ENCODE measurements at regions not wholly inside any gene's neighbourhood (a gene's known extent, or its start where the extent isn't known, plus 50 kb on each side); places are given as distances from the start of the nearest gene placed in this dataset.

DNA sequence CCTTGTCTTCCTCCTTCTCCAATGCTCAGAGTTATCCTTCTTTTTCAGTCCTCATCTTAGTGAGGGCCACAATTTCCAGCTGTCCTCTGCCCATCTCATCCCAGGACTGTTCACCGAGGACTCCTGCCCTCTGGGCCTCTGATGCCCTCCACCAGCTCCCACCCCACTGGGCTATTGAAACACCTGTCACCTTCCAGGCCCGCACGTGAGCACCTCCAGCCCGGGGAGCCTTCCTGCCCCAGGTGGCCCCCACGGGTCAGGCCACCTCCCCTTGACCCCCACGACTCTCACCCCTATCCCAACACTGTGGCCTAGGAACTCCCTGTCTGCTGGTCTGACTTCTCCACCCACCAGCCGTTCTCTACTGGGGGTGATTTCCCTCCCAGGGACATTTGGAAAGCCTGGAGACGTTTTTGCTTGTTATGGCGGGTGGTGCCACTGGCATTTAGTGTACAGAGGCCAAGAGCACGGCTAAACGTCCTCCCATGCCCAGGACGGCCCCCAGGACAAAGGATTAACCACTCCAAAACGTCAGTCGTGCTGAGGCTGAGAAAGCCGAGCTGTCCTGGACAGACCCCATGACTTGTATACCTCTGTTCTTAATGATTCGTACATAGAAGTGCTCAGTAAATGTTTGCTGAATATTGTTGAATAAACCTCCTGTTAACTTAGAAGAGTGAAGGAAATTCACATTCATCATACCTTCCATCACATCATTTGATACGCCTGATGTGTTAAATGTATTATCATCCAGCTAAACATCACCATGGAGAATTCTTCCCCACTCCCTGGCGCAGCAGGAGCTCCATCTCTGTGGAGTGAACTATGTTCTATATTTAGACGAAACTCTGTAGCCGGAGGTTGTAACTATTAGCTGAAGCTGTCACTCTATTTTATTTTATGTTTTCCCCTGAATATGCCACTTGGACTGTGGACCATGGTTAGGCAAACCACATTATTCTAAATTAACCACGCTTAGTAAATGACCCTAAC, 270.1 kb upstream of the SHH start:
- H3K9me3 ChIP-seq (ENCODE audit: severe bottlenecking) = no peaks in the 10 kb centered on the region
- no peak overlapping the region for H3K27ac ChIP-seq (ENCODE audit: poor library complexity, severe bottlenecking)
- H3K4me1 ChIP-seq (ENCODE audit: insufficient read depth, poor library complexity, severe bottlenecking) = no peaks in the 10 kb centered on the region
- TF ChIP-seq, protein P1, sequence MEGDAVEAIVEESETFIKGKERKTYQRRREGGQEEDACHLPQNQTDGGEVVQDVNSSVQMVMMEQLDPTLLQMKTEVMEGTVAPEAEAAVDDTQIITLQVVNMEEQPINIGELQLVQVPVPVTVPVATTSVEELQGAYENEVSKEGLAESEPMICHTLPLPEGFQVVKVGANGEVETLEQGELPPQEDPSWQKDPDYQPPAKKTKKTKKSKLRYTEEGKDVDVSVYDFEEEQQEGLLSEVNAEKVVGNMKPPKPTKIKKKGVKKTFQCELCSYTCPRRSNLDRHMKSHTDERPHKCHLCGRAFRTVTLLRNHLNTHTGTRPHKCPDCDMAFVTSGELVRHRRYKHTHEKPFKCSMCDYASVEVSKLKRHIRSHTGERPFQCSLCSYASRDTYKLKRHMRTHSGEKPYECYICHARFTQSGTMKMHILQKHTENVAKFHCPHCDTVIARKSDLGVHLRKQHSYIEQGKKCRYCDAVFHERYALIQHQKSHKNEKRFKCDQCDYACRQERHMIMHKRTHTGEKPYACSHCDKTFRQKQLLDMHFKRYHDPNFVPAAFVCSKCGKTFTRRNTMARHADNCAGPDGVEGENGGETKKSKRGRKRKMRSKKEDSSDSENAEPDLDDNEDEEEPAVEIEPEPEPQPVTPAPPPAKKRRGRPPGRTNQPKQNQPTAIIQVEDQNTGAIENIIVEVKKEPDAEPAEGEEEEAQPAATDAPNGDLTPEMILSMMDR (IDR thresholded peaks at IDR 0.05; ENCODE audit: poor library complexity, severe bottlenecking) = no peak
- no peak overlapping the region for H3K4me3 ChIP-seq (ENCODE audit: severe bottlenecking)
- H3K36me3 ChIP-seq (ENCODE audit: low read depth) = no peaks in the 10 kb centered on the region
- DNase-seq (ENCODE audit: low spot score) = no peak
- peaks cover 6% of the 10 kb centered on the region for H3K27me3 ChIP-seq (ENCODE audit: insufficient read depth, poor library complexity, severe bottlenecking)
- ATAC-seq (ENCODE audit: low read depth) = no peak

DNA sequence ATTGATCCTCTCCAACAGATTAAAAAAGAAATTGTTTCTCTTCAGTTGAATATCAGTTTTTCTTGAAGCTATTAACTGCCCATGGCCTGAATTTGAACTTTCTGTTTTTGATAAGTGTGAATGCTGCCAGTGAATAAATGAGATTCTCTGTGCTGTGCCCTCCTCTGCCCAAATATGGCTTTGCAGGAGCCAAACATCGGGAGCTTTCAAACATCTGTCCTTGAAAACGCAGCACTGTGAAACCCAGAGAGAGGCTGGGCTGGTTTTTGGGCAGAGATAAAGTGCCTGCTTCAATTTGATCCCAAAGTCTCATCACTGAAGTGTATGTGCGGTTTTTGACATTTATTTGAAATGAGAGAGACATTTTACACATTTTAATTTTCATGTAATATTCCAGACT, 268.3 kb upstream of the SHH start:
- TF ChIP-seq, protein P1 (IDR thresholded peaks at IDR 0.05; ENCODE audit: poor library complexity, severe bottlenecking) = no peak
- peaks cover 6% of the 10 kb centered on the region for H3K27me3 ChIP-seq (ENCODE audit: insufficient read depth, poor library complexity, severe bottlenecking)

GRCh38 chr7:156080046-156080445, 267.8 kb upstream of the SHH start:
- Histone ChIP-seq H3K27me3 (ENCODE audit: insufficient read depth, poor library complexity, severe bottlenecking) (peaks cover 5% of the 10 kb centered on the region), H3K9me3 (ENCODE audit: severe bottlenecking) (no peaks in the 10 kb centered on the region), H3K36me3 (ENCODE audit: low read depth) (no peaks in the 10 kb centered on the region), H3K27ac (ENCODE audit: poor library complexity, severe bottlenecking) (no peak overlapping the region), H3K4me1 (ENCODE audit: insufficient read depth, poor library complexity, severe bottlenecking) (no peaks in the 10 kb centered on the region), H3K4me3 (ENCODE audit: severe bottlenecking) (no peak overlapping the region)
- TF ChIP-seq, protein P1 (IDR thresholded peaks at IDR 0.05; ENCODE audit: poor library complexity, severe bottlenecking) = no peak
- DNase-seq (ENCODE audit: low spot score) (no peak), ATAC-seq (ENCODE audit: low read depth) (no peak)

More for the DNA sequence above, 268.3 kb upstream of the SHH start:
- H3K27ac ChIP-seq (ENCODE audit: poor library complexity, severe bottlenecking) = no peak overlapping the region
- no peak for DNase-seq (ENCODE audit: low spot score)
- no peak for ATAC-seq (ENCODE audit: low read depth)
- no peak overlapping the region for H3K4me3 ChIP-seq (ENCODE audit: severe bottlenecking)
- no peaks in the 10 kb centered on the region for H3K4me1 ChIP-seq (ENCODE audit: insufficient read depth, poor library complexity, severe bottlenecking)
- H3K9me3 ChIP-seq (ENCODE audit: severe bottlenecking) = no peaks in the 10 kb centered on the region
- H3K36me3 ChIP-seq (ENCODE audit: low read depth) = no peaks in the 10 kb centered on the region

DNA sequence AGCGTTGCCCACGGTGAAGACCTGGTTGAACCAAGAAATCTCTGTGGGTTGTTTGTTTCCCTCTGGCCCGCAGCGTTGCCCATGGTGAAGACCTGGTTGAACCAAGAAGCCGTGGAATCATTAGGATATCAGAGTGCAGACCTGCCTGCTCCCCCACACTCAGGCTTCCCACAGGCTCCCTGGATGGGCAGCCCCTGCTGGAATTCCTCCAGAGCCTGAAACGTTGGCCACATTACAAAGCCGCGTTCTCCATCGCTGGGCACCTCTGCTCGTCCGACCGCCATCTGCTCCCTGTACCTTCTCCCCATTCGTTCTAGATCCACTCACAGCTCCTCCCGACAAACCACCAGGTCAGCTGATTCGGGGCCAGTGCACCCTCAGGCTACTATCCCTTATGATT, 266.9 kb upstream of the SHH start:
- TF ChIP-seq, protein P1 (IDR thresholded peaks at IDR 0.05; ENCODE audit: poor library complexity, severe bottlenecking) = no peak
- Histone ChIP-seq H3K27ac (ENCODE audit: poor library complexity, severe bottlenecking) (no peak overlapping the region), H3K4me3 (ENCODE audit: severe bottlenecking) (no peak overlapping the region), H3K27me3 (ENCODE audit: insufficient read depth, poor library complexity, severe bottlenecking) (no peaks in the 10 kb centered on the region), H3K4me1 (ENCODE audit: insufficient read depth, poor library complexity, severe bottlenecking) (no peaks in the 10 kb centered on the region), H3K9me3 (ENCODE audit: severe bottlenecking) (no peaks in the 10 kb centered on the region), H3K36me3 (ENCODE audit: low read depth) (no peaks in the 10 kb centered on the region)
- ATAC-seq (ENCODE audit: low read depth) (no peak), DNase-seq (ENCODE audit: low spot score) (no peak)

Data from RWPE2 (cell line).